HEK293 (cell line): ENCODE measurements at regions not wholly inside any gene's neighbourhood (a gene's known extent, or its start where the extent isn't known, plus 50 kb on each side); places are given as distances from the start of the nearest gene placed in this dataset.

Experiments used
- CTCF ChIA-PET: fragments of 350-600 bp; formaldehyde crosslinking; extraction: SDS; loops from one replicate; lab custom pipeline; 2021; ENCODE audit warnings: antibody characterized with exemption; lab: Yijun Ruan, JAX
- POLR2A ChIA-PET: fragments of 300-600 bp; formaldehyde crosslinking; extraction: SDS; loops from one replicate; lab custom pipeline; 2020; ENCODE audit warnings: antibody characterized with exemption, inconsistent platforms; lab: Yijun Ruan, JAX
- H3K27ac ChIP-seq: fragments of 200-500 bp; sonication (Bioruptor generic); 2 replicates; pipeline ENCODE4 v1.5.1; 2014; ENCODE audit warnings: low read depth, low read length, control low read depth, inconsistent platforms; ENCODE audit errors: extremely low read depth
- H3K36me3 ChIP-seq, 2 experiments: fragments of 200-500 bp in 1 of 2; sonication (Bioruptor generic) in 1 of 2; 1 replicate in 1 of 2; 2 replicates in 1 of 2; pipeline ENCODE4 v1.5.1; 2014 to 2017; ENCODE audit warnings: inconsistent platforms in 2 of 2, low read length in 2 of 2; ENCODE audit not compliant: control insufficient read depth in 2 of 2, insufficient read depth in 1 of 2
- H3K4me1 ChIP-seq: fragments of 200-500 bp; sonication (Bioruptor generic); 2 replicates; pipeline ENCODE4 v1.5.1; 2014; ENCODE audit warnings: mild to moderate bottlenecking, low read length, inconsistent platforms; ENCODE audit not compliant: control insufficient read depth, insufficient read depth
- H3K4me3 ChIP-seq: 2 replicates; pipeline ENCODE4 v1.5.1; 2011; ENCODE audit warnings: low read depth, mild to moderate bottlenecking, control low read depth, low read length, moderate library complexity
- H3K9me3 ChIP-seq: fragments of 200-500 bp; sonication (Bioruptor generic); 2 replicates; pipeline ENCODE4 v1.5.1; 2014; ENCODE audit warnings: low read depth, low read length, inconsistent platforms; ENCODE audit not compliant: control insufficient read depth, insufficient read depth
- BCL11B ChIP-seq: fragments of 450-650 bp; formaldehyde crosslinking; IDR thresholded peaks from 2 replicates; pipeline ENCODE4 v1.5.1; 2016; ENCODE audit warnings: low read depth, missing biosample characterization, missing genetic modification characterization
- GFI1B ChIP-seq: fragments of 450-650 bp; formaldehyde crosslinking; IDR thresholded peaks from 2 replicates; pipeline ENCODE4 v1.5.1; 2016; ENCODE audit warnings: missing biosample characterization, missing genetic modification characterization
- TRIM28 ChIP-seq: IDR thresholded peaks from 2 replicates; pipeline ENCODE4 v1.6.1; 2011; ENCODE audit warnings: low read length, control low read depth, borderline replicate concordance
- WT1 ChIP-seq: fragments of 450-650 bp; formaldehyde crosslinking; IDR thresholded peaks from 2 replicates; pipeline ENCODE4 v1.5.1; 2016; ENCODE audit warnings: missing biosample characterization, missing genetic modification characterization
- YY2 ChIP-seq: fragments of 450-650 bp; formaldehyde crosslinking; IDR thresholded peaks from 2 replicates; pipeline ENCODE4 v1.5.1; 2016; ENCODE audit warnings: missing biosample characterization, missing genetic modification characterization
- ZFP3 ChIP-seq: fragments of 450-650 bp; formaldehyde crosslinking; IDR thresholded peaks from 2 replicates; pipeline ENCODE4 v1.5.1; 2016; ENCODE audit warnings: low read depth, missing biosample characterization, missing genetic modification characterization
- ZIC2 ChIP-seq: fragments of 450-650 bp; formaldehyde crosslinking; IDR thresholded peaks from 2 replicates; pipeline ENCODE4 v1.5.1; 2016; ENCODE audit warnings: missing biosample characterization, missing genetic modification characterization
- ZNF133 ChIP-seq: fragments of 450-650 bp; formaldehyde crosslinking; IDR thresholded peaks from 2 replicates; pipeline ENCODE4 v1.5.1; 2016; ENCODE audit warnings: missing biosample characterization, missing genetic modification characterization
- ZNF155 ChIP-seq: fragments of 450-650 bp; formaldehyde crosslinking; IDR thresholded peaks from 2 replicates; pipeline ENCODE4 v1.5.1; 2016; ENCODE audit warnings: missing biosample characterization, missing genetic modification characterization
- ZNF211 ChIP-seq: fragments of 450-650 bp; formaldehyde crosslinking; IDR thresholded peaks from 2 replicates; pipeline ENCODE4 v1.5.1; 2016; ENCODE audit warnings: low read depth, missing biosample characterization, missing genetic modification characterization
- ZNF239 ChIP-seq: fragments of 450-650 bp; formaldehyde crosslinking; IDR thresholded peaks from 2 replicates; pipeline ENCODE4 v1.5.1; 2016; ENCODE audit warnings: missing biosample characterization, missing genetic modification characterization
- ZNF335 ChIP-seq: fragments of 450-650 bp; formaldehyde crosslinking; conservative IDR thresholded peaks from 2 replicates; pipeline ENCODE4 v1.5.1; 2016; ENCODE audit warnings: missing biosample characterization, missing genetic modification characterization
- ZNF350 ChIP-seq: fragments of 450-650 bp; formaldehyde crosslinking; IDR thresholded peaks from 2 replicates; pipeline ENCODE4 v1.5.0; 2017; ENCODE audit warnings: missing biosample characterization, mild to moderate bottlenecking, missing genetic modification characterization
- ZNF391 ChIP-seq: fragments of 450-650 bp; formaldehyde crosslinking; IDR thresholded peaks from 2 replicates; pipeline ENCODE4 v1.5.1; 2016; ENCODE audit warnings: low read depth, missing biosample characterization, missing genetic modification characterization, borderline replicate concordance
- ZNF416 ChIP-seq: fragments of 450-650 bp; formaldehyde crosslinking; IDR thresholded peaks from 2 replicates; pipeline ENCODE4 v1.5.1; 2016; ENCODE audit warnings: missing biosample characterization, missing genetic modification characterization
- ZNF423 ChIP-seq: fragments of 450-650 bp; formaldehyde crosslinking; IDR thresholded peaks from 2 replicates; pipeline ENCODE4 v1.5.1; 2016; ENCODE audit warnings: missing biosample characterization, missing genetic modification characterization
- ZNF48 ChIP-seq: fragments of 450-650 bp; formaldehyde crosslinking; IDR thresholded peaks from 2 replicates; pipeline ENCODE4 v1.5.1; 2016; ENCODE audit warnings: missing biosample characterization, missing genetic modification characterization
- ZNF530 ChIP-seq: fragments of 450-650 bp; formaldehyde crosslinking; IDR thresholded peaks from 2 replicates; pipeline ENCODE4 v1.5.1; 2016; ENCODE audit warnings: low read depth, missing biosample characterization, missing genetic modification characterization
- ZNF558 ChIP-seq: fragments of 450-650 bp; formaldehyde crosslinking; IDR thresholded peaks from 2 replicates; pipeline ENCODE4 v1.5.1; 2016; ENCODE audit warnings: missing biosample characterization, missing genetic modification characterization
- ZNF596 ChIP-seq: fragments of 450-650 bp; IDR thresholded peaks from 2 replicates; pipeline ENCODE4 v1.5.0; 2018; ENCODE audit warnings: missing biosample characterization, mild to moderate bottlenecking, missing genetic modification characterization, moderate library complexity
- ZNF623 ChIP-seq: fragments of 450-650 bp; formaldehyde crosslinking; IDR thresholded peaks from 2 replicates; pipeline ENCODE4 v1.5.1; 2016; ENCODE audit warnings: missing biosample characterization, missing genetic modification characterization
- TF ChIP-seq, protein P1 (sequence below): fragments of 450-650 bp; formaldehyde crosslinking; IDR thresholded peaks from 2 replicates; pipeline ENCODE4 v1.5.1; 2017; ENCODE audit warnings: missing biosample characterization, missing genetic modification characterization
- TF ChIP-seq, protein P2 (sequence below): fragments of 450-650 bp; formaldehyde crosslinking; IDR thresholded peaks from 2 replicates; pipeline ENCODE4 v1.5.1; 2016; ENCODE audit warnings: missing biosample characterization, missing genetic modification characterization
- TF ChIP-seq, protein P3 (sequence below): fragments of 450-650 bp; formaldehyde crosslinking; IDR thresholded peaks from 2 replicates; pipeline ENCODE4 v1.5.1; 2016; ENCODE audit warnings: missing biosample characterization, missing genetic modification characterization

DNA sequence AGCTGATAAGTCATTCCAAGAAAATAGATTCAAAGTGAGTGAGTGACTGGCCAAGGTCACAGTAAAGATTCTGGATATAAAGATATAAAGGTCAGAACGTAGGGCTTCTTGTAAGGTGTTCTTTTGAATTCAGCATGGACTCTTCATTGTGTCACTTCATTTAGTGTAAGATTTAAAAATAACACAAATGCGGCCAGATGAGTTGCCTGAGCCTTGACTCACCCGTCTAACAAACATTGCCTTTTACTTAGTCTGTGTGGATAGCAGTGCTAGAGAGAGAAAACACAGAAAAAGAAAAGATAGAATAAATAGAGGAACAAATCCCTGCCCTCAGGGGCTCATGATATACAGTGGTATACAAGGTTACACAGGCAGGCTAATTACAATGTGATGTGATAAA is 223.4 kb downstream of the PLPP3 start:
- ChIA-PET CTCF (interaction anchor here (0.7 to 0.9 kb wide), 2 partner anchors 54 to 488 kb away, joined by 3 to 4 read pairs; no protein-coding TSS in a partner anchor), POLR2A (no interaction called here)
- TF ChIP-seq ZNF391 (tag by site-specific recombination): no peak
- no peak for TF ChIP-seq ZNF48 (tag by site-specific recombination)
- TF ChIP-seq ZNF416 (tag by site-specific recombination): no peak
- TF ChIP-seq TRIM28: no peak
- TF ChIP-seq, protein P1, sequence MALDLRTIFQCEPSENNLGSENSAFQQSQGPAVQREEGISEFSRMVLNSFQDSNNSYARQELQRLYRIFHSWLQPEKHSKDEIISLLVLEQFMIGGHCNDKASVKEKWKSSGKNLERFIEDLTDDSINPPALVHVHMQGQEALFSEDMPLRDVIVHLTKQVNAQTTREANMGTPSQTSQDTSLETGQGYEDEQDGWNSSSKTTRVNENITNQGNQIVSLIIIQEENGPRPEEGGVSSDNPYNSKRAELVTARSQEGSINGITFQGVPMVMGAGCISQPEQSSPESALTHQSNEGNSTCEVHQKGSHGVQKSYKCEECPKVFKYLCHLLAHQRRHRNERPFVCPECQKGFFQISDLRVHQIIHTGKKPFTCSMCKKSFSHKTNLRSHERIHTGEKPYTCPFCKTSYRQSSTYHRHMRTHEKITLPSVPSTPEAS (tag by site-specific recombination): no peak
- TF ChIP-seq ZFP3 (tag by site-specific recombination): no peak
- TF ChIP-seq ZNF558 (tag by site-specific recombination): no peak
- no peak for TF ChIP-seq ZNF596
- no peak for TF ChIP-seq ZNF211 (tag by site-specific recombination)
- TF ChIP-seq ZNF335 (tag by site-specific recombination): no peak

DNA sequence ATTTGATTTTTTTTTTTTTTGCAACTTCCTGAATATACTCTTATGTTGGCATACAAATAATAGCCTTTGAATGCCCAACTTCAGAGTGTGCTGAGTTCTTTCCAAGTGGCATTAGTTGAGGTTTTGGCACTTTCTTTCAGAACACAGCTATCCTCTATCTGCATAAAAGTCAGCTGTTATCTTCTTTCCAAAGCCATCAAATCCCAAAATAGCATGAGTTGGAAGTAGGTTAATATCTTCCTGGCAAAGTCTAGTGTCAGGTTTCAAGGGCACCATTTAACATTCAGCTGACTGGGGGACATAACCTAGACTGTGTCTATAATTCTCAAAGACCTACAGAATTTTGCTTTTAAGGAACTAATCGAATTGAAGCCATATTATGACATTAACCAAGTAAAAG is 223.9 kb downstream of the PLPP3 start:
- ChIA-PET POLR2A (no interaction called here), CTCF (interaction anchor here (0.9 kb wide), 1 partner anchor 55 kb away, joined by 4 read pairs; no protein-coding TSS in a partner anchor)
- no peak overlapping the region for H3K4me3 ChIP-seq
- no peak overlapping the region for H3K27ac ChIP-seq
- no peaks in the 10 kb centered on the region for H3K36me3 ChIP-seq
- no peaks in the 10 kb centered on the region for H3K9me3 ChIP-seq
- TF ChIP-seq, protein P2, sequence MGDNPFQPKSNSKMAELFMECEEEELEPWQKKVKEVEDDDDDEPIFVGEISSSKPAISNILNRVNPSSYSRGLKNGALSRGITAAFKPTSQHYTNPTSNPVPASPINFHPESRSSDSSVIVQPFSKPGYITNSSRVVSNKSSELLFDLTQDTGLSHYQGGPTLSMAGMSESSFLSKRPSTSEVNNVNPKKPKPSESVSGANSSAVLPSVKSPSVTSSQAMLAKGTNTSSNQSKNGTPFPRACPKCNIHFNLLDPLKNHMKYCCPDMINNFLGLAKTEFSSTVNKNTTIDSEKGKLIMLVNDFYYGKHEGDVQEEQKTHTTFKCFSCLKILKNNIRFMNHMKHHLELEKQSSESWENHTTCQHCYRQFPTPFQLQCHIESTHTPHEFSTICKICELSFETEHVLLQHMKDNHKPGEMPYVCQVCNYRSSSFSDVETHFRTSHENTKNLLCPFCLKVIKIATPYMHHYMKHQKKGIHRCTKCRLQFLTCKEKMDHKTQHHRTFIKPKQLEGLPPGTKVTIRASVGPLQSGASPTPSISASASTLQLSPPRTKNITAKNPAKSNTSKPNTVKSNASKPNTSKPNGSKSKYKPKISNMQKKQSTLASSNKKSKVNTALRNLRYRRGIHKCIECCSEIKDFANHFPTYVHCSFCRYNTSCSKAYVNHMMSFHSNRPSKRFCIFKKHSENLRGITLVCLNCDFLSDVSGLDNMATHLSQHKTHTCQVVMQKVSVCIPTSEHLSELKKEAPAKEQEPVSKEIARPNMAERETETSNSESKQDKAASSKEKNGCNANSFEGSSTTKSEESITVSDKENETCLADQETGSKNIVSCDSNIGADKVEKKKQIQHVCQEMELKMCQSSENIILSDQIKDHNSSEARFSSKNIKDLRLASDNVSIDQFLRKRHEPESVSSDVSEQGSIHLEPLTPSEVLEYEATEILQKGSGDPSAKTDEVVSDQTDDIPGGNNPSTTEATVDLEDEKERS (tag by site-specific recombination): no peak
- no peak for TF ChIP-seq ZNF623 (tag by site-specific recombination)
- TF ChIP-seq, protein P3, sequence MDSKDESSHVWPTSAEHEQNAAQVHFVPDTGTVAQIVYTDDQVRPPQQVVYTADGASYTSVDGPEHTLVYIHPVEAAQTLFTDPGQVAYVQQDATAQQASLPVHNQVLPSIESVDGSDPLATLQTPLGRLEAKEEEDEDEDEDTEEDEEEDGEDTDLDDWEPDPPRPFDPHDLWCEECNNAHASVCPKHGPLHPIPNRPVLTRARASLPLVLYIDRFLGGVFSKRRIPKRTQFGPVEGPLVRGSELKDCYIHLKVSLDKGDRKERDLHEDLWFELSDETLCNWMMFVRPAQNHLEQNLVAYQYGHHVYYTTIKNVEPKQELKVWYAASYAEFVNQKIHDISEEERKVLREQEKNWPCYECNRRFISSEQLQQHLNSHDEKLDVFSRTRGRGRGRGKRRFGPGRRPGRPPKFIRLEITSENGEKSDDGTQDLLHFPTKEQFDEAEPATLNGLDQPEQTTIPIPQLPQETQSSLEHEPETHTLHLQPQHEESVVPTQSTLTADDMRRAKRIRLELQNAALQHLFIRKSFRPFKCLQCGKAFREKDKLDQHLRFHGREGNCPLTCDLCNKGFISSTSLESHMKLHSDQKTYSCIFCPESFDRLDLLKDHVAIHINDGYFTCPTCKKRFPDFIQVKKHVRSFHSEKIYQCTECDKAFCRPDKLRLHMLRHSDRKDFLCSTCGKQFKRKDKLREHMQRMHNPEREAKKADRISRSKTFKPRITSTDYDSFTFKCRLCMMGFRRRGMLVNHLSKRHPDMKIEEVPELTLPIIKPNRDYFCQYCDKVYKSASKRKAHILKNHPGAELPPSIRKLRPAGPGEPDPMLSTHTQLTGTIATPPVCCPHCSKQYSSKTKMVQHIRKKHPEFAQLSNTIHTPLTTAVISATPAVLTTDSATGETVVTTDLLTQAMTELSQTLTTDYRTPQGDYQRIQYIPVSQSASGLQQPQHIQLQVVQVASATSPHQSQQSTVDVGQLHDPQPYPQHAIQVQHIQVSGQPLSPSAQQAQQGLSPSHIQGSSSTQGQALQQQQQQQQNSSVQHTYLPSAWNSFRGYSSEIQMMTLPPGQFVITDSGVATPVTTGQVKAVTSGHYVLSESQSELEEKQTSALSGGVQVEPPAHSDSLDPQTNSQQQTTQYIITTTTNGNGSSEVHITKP (tag by site-specific recombination): peak; percentile 34; the same call in 1 of the 2 replicates
- H3K4me1 ChIP-seq: no peaks in the 10 kb centered on the region

More for the DNA sequence above, 223.4 kb downstream of the PLPP3 start:
- no peak overlapping the region for H3K4me3 ChIP-seq
- H3K36me3 ChIP-seq: no peaks in the 10 kb centered on the region
- no peaks in the 10 kb centered on the region for H3K9me3 ChIP-seq
- no peak overlapping the region for H3K27ac ChIP-seq
- H3K4me1 ChIP-seq: no peaks in the 10 kb centered on the region

DNA sequence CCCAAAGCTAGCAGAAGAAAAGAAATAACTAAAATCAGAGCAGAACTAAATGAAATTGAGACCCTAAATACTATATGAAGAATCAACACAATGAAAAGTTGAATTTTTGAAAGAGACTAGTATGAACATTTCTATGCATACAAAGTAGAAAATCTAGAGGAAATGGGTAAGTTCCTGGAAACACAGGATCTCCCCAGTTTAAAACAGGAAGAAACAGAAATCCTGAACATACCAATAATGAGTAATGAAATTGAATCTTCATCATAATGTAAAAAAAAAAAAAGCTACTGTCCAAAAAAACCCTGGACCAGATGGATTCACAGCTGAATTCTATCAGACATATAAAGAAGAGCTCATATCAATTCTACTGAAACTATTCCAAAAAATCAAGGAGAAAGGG is 233.5 kb downstream of the PLPP3 start:
- Histone ChIP-seq H3K4me1 (no peaks in the 10 kb centered on the region), H3K27ac (no peak overlapping the region), H3K9me3 (no peaks in the 10 kb centered on the region), H3K4me3 (no peak overlapping the region), H3K36me3 (no peaks in the 10 kb centered on the region)
- ChIA-PET CTCF (no interaction called here), POLR2A (no interaction called here)
- TF ChIP-seq ZNF133 (no peak), ZNF423 (tag by site-specific recombination) (no peak), BCL11B (tag by site-specific recombination) (no peak), ZNF530 (tag by site-specific recombination) (no peak), GFI1B (tag by site-specific recombination) (no peak), WT1 (tag by site-specific recombination) (no peak), ZNF155 (tag by site-specific recombination) (no peak), ZNF239 (no peak), ZNF350 (tag by site-specific recombination) (no peak), ZNF416 (tag by site-specific recombination) (no peak), YY2 (no peak), ZIC2 (tag by site-specific recombination) (no peak)
